ENCODE measurements at regions not wholly inside any gene's neighbourhood (a gene's known extent, or its start where the extent isn't known, plus 50 kb on each side); places are given as distances from the start of the nearest gene placed in this dataset.

DNA sequence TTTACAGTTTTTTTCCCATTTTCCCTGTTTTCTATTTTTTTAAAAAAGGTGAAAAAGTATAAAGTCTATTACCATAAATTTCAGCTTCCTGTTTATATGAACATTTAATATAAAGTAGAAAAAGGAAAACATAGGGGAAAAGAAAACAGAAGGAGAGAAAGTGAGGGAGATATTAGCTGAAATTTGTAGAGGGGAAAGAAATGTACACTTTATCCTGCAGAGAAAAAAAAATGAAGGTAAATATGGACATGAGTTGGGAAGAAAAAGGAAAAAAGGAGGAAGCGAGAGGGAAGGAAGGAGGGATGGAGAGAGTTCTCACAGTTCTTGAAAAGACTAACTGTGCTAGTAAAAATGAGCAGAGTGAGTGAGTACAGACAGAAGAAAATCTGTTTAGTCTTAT is 91.6 kb upstream of the BTG1 start:
- TF ChIP-seq, protein P1, sequence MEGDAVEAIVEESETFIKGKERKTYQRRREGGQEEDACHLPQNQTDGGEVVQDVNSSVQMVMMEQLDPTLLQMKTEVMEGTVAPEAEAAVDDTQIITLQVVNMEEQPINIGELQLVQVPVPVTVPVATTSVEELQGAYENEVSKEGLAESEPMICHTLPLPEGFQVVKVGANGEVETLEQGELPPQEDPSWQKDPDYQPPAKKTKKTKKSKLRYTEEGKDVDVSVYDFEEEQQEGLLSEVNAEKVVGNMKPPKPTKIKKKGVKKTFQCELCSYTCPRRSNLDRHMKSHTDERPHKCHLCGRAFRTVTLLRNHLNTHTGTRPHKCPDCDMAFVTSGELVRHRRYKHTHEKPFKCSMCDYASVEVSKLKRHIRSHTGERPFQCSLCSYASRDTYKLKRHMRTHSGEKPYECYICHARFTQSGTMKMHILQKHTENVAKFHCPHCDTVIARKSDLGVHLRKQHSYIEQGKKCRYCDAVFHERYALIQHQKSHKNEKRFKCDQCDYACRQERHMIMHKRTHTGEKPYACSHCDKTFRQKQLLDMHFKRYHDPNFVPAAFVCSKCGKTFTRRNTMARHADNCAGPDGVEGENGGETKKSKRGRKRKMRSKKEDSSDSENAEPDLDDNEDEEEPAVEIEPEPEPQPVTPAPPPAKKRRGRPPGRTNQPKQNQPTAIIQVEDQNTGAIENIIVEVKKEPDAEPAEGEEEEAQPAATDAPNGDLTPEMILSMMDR (conservative IDR thresholded peaks at IDR 0.05; ENCODE audit: low read length), result no peak
- TF ChIP-seq EZH2phosphoT487 (IDR thresholded peaks at IDR 0.05; ENCODE audit: borderline replicate concordance, low read depth, low read length), result no peak
- no peaks in the 10 kb centered on the region for H3K79me2 ChIP-seq (ENCODE audit: insufficient read depth, low read depth, low read length)
- BruUV-seq (replicated peaks), result no TSS peak

DNA sequence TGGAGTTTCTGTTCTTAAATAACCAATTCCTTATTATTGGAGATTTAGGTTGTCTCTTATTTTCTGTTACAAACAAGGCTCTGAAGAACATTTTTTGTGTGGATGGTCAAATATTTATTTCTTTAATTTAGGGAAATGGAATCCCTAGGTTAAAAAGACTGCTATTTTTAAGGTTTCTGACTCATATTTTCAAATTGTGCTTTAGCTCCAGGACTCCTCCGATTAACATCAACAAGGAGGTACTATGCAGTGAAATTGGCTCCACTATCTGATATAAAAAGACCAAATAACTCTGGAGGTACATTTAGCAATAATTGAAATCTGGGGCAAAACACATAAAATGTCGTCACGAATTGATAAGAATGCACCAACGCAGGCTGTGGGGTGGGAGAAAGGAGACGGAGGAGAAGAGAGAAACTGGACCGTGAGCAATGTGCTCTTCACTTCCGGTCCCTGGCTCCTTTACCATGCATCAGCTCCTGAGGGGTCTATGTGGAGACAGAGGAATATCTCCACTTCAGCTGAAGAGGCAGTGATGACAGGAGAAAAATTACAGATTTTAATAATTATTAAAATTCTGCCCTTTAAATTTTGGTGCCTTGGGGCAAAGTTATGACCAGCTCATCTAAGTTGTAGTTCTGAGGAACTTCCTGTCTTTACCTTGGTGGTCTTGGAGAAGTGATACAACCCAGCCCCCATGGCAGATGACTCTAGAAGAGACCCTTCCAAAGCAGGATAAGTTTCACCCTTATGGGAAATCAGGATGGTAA is 90.2 kb upstream of the BTG1 start:
- H3K36me3 ChIP-seq (ENCODE audit: insufficient read depth, low read length), result no peaks in the 10 kb centered on the region
- CTCF ChIA-PET (ENCODE audit: unreplicated experiment), result interaction anchor here (1.0 kb wide), 1 partner anchor 25 kb away, joined by 3 read pairs; no protein-coding TSS in a partner anchor
- no peak overlapping the region for H3K4me3 ChIP-seq (ENCODE audit: low read depth, low read length, poor library complexity, severe bottlenecking)
- TF ChIP-seq EZH2phosphoT487 (IDR thresholded peaks at IDR 0.05; ENCODE audit: borderline replicate concordance, low read depth, low read length), result no peak
- TF ChIP-seq, protein P1 (conservative IDR thresholded peaks at IDR 0.05; ENCODE audit: low read length), result no peak
- BruUV-seq (replicated peaks), result no TSS peak
- no peak overlapping the region for H3K27ac ChIP-seq (ENCODE audit: low read depth, low read length, poor library complexity, severe bottlenecking)
- H3K4me2 ChIP-seq (ENCODE audit: low read length), result no peak overlapping the region
- DNase-seq (ENCODE audit: low spot score), result no peak
- no peak overlapping the region for H2AFZ ChIP-seq (ENCODE audit: low read length)
- POLR2A ChIA-PET, result interaction anchor here (0.8 kb wide), 1 partner anchor 29 kb away, joined by 5 read pairs; no protein-coding TSS in a partner anchor
- intact Hi-C loops (cut with micrococcal nuclease; ENCODE audit: unreplicated experiment), result no loop called here
- H3K79me2 ChIP-seq (ENCODE audit: insufficient read depth, low read depth, low read length), result no peaks in the 10 kb centered on the region
- H4K20me1 ChIP-seq (ENCODE audit: insufficient read depth, low read length), result no peaks in the 10 kb centered on the region
- no peaks in the 10 kb centered on the region for H3K9me2 ChIP-seq (ENCODE audit: insufficient read depth, low read length)
- H3K9me3 ChIP-seq (ENCODE audit: low read length), result no peaks in the 10 kb centered on the region
- H3K4me1 ChIP-seq (ENCODE audit: insufficient read depth, low read length, poor library complexity, severe bottlenecking), result no peaks in the 10 kb centered on the region

More for the DNA sequence above, 91.6 kb upstream of the BTG1 start:
- intact Hi-C loops (cut with micrococcal nuclease; ENCODE audit: unreplicated experiment), result no loop called here
- no peaks in the 10 kb centered on the region for H4K20me1 ChIP-seq (ENCODE audit: insufficient read depth, low read length)
- no peaks in the 10 kb centered on the region for H3K9me3 ChIP-seq (ENCODE audit: low read length)
- H3K4me2 ChIP-seq (ENCODE audit: low read length), result no peak overlapping the region
- POLR2A ChIA-PET, result no interaction called here
- H3K4me3 ChIP-seq (ENCODE audit: low read depth, low read length, poor library complexity, severe bottlenecking), result no peak overlapping the region
- no peaks in the 10 kb centered on the region for H3K36me3 ChIP-seq (ENCODE audit: insufficient read depth, low read length)
- DNase-seq (ENCODE audit: low spot score), result no peak
- CTCF ChIA-PET (ENCODE audit: unreplicated experiment), result no interaction called here
- H3K9me2 ChIP-seq (ENCODE audit: insufficient read depth, low read length), result no peaks in the 10 kb centered on the region
- no peaks in the 10 kb centered on the region for H3K4me1 ChIP-seq (ENCODE audit: insufficient read depth, low read length, poor library complexity, severe bottlenecking)
- no peak overlapping the region for H2AFZ ChIP-seq (ENCODE audit: low read length)
- no peak overlapping the region for H3K27ac ChIP-seq (ENCODE audit: low read depth, low read length, poor library complexity, severe bottlenecking)

DNA sequence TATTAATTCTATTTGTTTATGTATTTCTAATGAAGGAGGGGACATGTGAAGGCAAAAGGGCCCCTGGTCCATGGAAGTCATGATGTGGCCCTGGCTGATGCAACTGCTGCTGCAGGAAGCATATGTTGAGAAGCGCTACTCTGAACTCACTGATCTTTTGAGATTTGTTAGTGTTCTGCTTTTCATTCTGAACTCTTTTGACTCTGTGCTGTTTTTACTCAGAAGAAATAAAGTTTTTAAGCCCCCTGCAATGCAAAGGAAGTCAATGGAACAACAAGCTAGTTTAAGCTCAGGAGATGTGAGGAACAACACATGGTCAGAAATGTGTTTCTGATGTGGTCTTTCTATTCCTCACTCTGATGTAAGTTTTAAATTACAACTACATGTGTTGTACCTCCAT is 88.9 kb upstream of the BTG1 start:
- Histone ChIP-seq H3K36me3 (ENCODE audit: insufficient read depth, low read length) (no peaks in the 10 kb centered on the region), H3K4me2 (ENCODE audit: low read length) (no peak overlapping the region), H3K9me3 (ENCODE audit: low read length) (no peaks in the 10 kb centered on the region), H3K79me2 (ENCODE audit: insufficient read depth, low read depth, low read length) (no peaks in the 10 kb centered on the region), H4K20me1 (ENCODE audit: insufficient read depth, low read length) (no peaks in the 10 kb centered on the region), H3K4me1 (ENCODE audit: insufficient read depth, low read length, poor library complexity, severe bottlenecking) (no peaks in the 10 kb centered on the region), H3K4me3 (ENCODE audit: low read depth, low read length, poor library complexity, severe bottlenecking) (no peak overlapping the region), H2AFZ (ENCODE audit: low read length) (peak overlapping the region; percentile 13; the same call in 1 of the 2 replicates), H3K9me2 (ENCODE audit: insufficient read depth, low read length) (no peaks in the 10 kb centered on the region), H3K27ac (ENCODE audit: low read depth, low read length, poor library complexity, severe bottlenecking) (no peak overlapping the region)
- POLR2A ChIA-PET, result no interaction called here
- TF ChIP-seq, protein P1 (conservative IDR thresholded peaks at IDR 0.05; ENCODE audit: low read length), result no peak
- TF ChIP-seq EZH2phosphoT487 (IDR thresholded peaks at IDR 0.05; ENCODE audit: borderline replicate concordance, low read depth, low read length), result no peak
- CTCF ChIA-PET (ENCODE audit: unreplicated experiment), result interaction anchor here (1.0 kb wide), 1 partner anchor 24 kb away, joined by 3 read pairs; no protein-coding TSS in a partner anchor
- intact Hi-C loops (cut with micrococcal nuclease; ENCODE audit: unreplicated experiment), result no loop called here
- DNase-seq (ENCODE audit: low spot score), result no peak
- no TSS peak for BruUV-seq (replicated peaks)

Measured in OCI-LY7 (cell line).